Psoas muscle (tissue), 7 donors: ENCODE measurements at regions not wholly inside any gene's neighbourhood (a gene's known extent, or its start where the extent isn't known, plus 50 kb on each side); places are given as distances from the start of the nearest gene placed in this dataset.
"Not testable (repeated sequence)": the region's sequence is repeated elsewhere in the genome, so short reads cannot be mapped to it uniquely, and the experiment has no call there.

Experiments
- ATAC-seq, 4 donors: fragments of 200-7000 bp; cut with Tn5 transposase; one replicate each; pipeline ENCODE4 v1.9.1; 2020; ENCODE audit warnings: moderate library complexity in 3 of 4, mild to moderate bottlenecking in 2 of 4
- DNase-seq, 2 donors: peaks; one replicate each; pipeline ENCODE4 v3.0.0-alpha.2; 2020
- H3K27ac ChIP-seq: fragments of 200-600 bp; one replicate; pipeline ENCODE4 v1.8.0; 2022
- H3K27me3 ChIP-seq, 3 donors: fragments of 200-600 bp in 1 of 3; one replicate each; pipeline versions ENCODE4 v1.6.1 to v1.8.0; 2013 to 2022; ENCODE audit warnings: low read length in 2 of 3, mild to moderate bottlenecking in 2 of 3, moderate library complexity in 1 of 3; ENCODE audit not compliant: insufficient read depth in 3 of 3
- H3K36me3 ChIP-seq, 2 donors: fragments of 200-600 bp in 1 of 2; one replicate each; pipeline versions ENCODE4 v1.6.1 to v1.8.0; 2013 to 2022; ENCODE audit warnings: low read depth in 1 of 2, mild to moderate bottlenecking in 1 of 2, moderate library complexity in 1 of 2; ENCODE audit not compliant: insufficient read depth in 1 of 2
- H3K4me1 ChIP-seq: fragments of 200-600 bp; one replicate; pipeline ENCODE4 v1.8.0; 2022
- H3K4me3 ChIP-seq: fragments of 200-600 bp; one replicate; pipeline ENCODE4 v1.8.0; 2022; ENCODE audit warnings: mild to moderate bottlenecking
- H3K9me3 ChIP-seq: fragments of 200-600 bp; one replicate; pipeline ENCODE4 v1.8.0; 2022
- CTCF ChIP-seq: fragments of 200-600 bp; IDR thresholded peaks from one replicate; pipeline ENCODE4 v1.8.0; 2022; ENCODE audit warnings: antibody characterized with exemption
- WGBS, 3 donors: extraction: QIAGEN DNeasy Blood & Tissue Kit; methylation state at CpG; one replicate each; pipeline versions ENCODE4 v1.1.6 to v1.1.7; 2013; 5-methylcytosine and 5-hydroxymethylcytosine counted together
- intact Hi-C, 2 donors: fragments of 100-400 bp; cut with DNase I; formaldehyde crosslinking; loops; one replicate each; pipeline versions ENCODE4 v1.11.0 to v1.14.2; 2022
- donor health status: healthy with polysubstance abuse.
- donor health status: DM: no; HTN: no; CAD: no; lungs with moderate emphysema.
- donor health status: Bipolar disorder and iron deficiency.
- donor health status: healthy.
- donor health status: DM: yes; HTN: yes; CAD: no.
- donor health status: DM: no; HTN: no; CAD: no.
- donor health status: DM: yes; HTN: yes; CAD: no.

DNA sequence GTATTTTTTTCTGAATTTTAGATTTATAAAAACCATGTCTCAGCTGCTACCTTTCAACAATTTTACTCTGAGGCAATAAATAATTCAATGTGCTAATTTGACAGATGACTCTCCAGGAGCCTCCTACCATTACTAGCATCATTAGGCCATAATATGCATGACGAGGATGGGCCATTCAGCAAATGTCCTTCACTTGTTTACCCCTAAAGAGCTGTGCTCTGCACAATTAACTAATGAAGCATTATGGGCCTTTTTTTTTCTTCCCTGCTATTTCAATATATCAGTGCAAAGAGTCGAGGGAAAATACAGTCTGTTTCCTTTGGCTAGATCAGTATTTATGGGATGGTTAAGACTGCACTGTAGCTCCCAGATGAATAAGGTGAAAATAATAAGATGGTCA, 627.2 kb downstream of the ISL1 start:
- Histone ChIP-seq H3K4me3 (no peak overlapping the region), H3K4me1 (no peaks in the 10 kb centered on the region), H3K9me3 (no peaks in the 10 kb centered on the region), H3K27ac (no peak overlapping the region), H3K36me3 (no peaks in the 10 kb centered on the region), H3K27me3 (no peaks in the 10 kb centered on the region)
- intact Hi-C loops: no loop called here
- WGBS, 3 donors: 57 to 72% (median 62%) methylated on average over 2 of the region's 2 CpGs
- ATAC-seq (no peak), DNase-seq (no peak)
- TF ChIP-seq CTCF: no peak

GRCh38 chr5:52013523-52013922, 630.3 kb downstream of the ISL1 start:
- Histone ChIP-seq H3K27me3 (no peaks in the 10 kb centered on the region), H3K4me1 (no peaks in the 10 kb centered on the region), H3K27ac (no peak overlapping the region), H3K9me3 (no peaks in the 10 kb centered on the region), H3K4me3 (no peak overlapping the region), H3K36me3 (no peaks in the 10 kb centered on the region)
- ATAC-seq: no peak
- intact Hi-C loops: no loop called here
- DNase-seq: no peak
- 32 to 52% (median 46%) methylated on average over 1 of the region's 1 CpG for WGBS, 3 donors
- no peak for TF ChIP-seq CTCF

DNA sequence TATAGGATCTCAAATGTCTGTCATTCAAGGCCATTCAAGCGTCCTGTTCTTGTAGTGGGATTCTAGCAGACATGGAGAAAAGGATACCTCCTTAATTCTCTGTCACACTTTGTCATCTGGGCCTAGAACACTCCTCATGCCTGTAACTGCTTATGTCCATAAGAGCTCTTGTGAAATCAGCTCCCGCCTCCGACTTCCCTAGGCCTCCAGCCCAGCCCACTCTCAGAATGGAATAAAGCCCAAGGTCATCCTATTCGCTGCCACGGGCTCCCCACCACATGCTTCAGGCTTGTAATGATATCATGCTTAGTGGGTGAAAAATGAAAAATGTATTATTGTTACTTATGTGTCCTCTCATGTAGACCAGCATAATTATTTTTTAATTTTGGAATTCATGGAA, 632.5 kb downstream of the ISL1 start:
- Histone ChIP-seq H3K36me3 (no peaks in the 10 kb centered on the region), H3K9me3 (no peaks in the 10 kb centered on the region), H3K27ac (no peak overlapping the region), H3K4me3 (no peak overlapping the region), H3K27me3 (no peaks in the 10 kb centered on the region), H3K4me1 (no peaks in the 10 kb centered on the region)
- intact Hi-C loops: no loop called here
- no peak for TF ChIP-seq CTCF
- ATAC-seq: no peak
- 55 to 64% (median 59%) methylated on average over 5 of the region's 5 CpGs for WGBS, 3 donors
- DNase-seq: no peak

- no peaks in the 10 kb centered on the region for H3K4me1 ChIP-seq
- no peaks in the 10 kb centered on the region for H3K36me3 ChIP-seq
- TF ChIP-seq CTCF: no peak
- ATAC-seq (no peak), DNase-seq (no peak)
- H3K27me3 ChIP-seq: no peaks in the 10 kb centered on the region
- whole genome bisulfite sequencing, 3 donors: 21 to 24% (median 23%) methylated on average over 2 of the region's 2 CpGs
- H3K27ac ChIP-seq: no peak overlapping the region
- H3K4me3 ChIP-seq: no peak overlapping the region
- intact Hi-C loops: no loop called here
- H3K9me3 ChIP-seq: no peaks in the 10 kb centered on the region
These were observed 634.3 kb downstream of the ISL1 start for GRCh38 chr5:52017567-52017966.

- ATAC-seq (no peak), DNase-seq (no peak)
- WGBS, 3 donors: 61 to 83% (median 80%) methylated on average over 3 of the region's 3 CpGs
- intact Hi-C loops: no loop called here
- TF ChIP-seq CTCF: no peak
- Histone ChIP-seq H3K9me3 (no peaks in the 10 kb centered on the region), H3K4me3 (no peak overlapping the region), H3K4me1 (no peaks in the 10 kb centered on the region), H3K36me3 (no peaks in the 10 kb centered on the region), H3K27ac (no peak overlapping the region), H3K27me3 (no peaks in the 10 kb centered on the region)
These were observed 641.1 kb downstream of the ISL1 start for GRCh38 chr5:52024359-52024758.

GRCh38 chr5:52029836-52030235, 646.6 kb downstream of the ISL1 start:
- H3K27ac ChIP-seq, H3K9me3 ChIP-seq, H3K36me3 ChIP-seq, H3K27me3 ChIP-seq, intact Hi-C loops, H3K4me1 ChIP-seq, ATAC-seq, H3K4me3 ChIP-seq, DNase-seq: not testable (repeated sequence)
- WGBS, 3 donors: 95 to 96% (median 95%) methylated on average over 7 of the region's 7 CpGs
